HG03135 (cell line): ENCODE measurements at regions not wholly inside any gene's neighbourhood (a gene's known extent, or its start where the extent isn't known, plus 50 kb on each side); places are given as distances from the start of the nearest gene placed in this dataset.

Source experiments
- ATAC-seq: cut with Tn5 transposase; IDR thresholded peaks from one replicate; pipeline ENCODE4 v1.9.1; 2021; ENCODE audit warnings: mild to moderate bottlenecking, moderate library complexity; ENCODE audit not compliant: unreplicated experiment

DNA sequence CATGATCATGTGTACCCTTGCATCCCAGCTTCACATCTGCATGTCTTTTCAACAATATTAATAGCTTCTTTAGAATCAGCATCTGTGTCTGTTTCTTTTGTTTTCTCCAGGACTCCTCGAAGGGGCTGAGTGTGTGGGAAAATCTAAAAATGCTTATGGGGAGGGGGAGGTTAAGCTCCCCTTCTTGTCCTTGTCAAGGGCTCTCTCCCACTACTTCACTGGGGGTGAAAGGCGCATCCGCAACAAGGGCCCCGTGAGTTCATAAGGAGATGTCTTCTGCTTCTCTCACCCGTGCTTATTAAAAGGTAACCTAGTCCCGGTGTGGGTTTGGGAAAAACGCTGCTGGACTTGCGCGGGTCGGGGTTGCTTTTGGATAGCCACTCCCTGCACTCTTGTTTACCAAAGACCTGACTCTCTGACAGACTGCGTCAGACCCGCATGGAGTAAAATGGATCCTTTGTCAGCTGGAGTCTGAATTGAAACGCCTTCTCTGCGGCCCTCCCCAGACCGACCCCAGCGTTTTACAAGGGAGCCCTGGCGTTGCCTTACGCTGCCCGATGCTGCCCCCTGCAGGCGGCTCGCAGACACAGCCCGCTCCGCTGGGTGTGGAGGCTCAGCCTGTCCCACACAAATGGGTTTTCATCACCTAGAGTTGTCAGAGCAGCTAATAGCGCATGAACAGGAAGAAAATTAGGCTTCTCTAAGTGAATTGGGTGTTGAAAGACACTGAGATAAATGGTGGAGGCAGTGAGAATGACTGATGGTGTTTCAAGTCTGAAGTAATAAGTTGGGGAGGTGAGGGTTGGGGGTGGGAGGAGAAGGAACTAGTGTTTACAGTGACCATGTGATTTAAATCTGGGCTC, 53.8 kb downstream of the IER5 start:
- peak; percentile 73 for ATAC-seq

DNA sequence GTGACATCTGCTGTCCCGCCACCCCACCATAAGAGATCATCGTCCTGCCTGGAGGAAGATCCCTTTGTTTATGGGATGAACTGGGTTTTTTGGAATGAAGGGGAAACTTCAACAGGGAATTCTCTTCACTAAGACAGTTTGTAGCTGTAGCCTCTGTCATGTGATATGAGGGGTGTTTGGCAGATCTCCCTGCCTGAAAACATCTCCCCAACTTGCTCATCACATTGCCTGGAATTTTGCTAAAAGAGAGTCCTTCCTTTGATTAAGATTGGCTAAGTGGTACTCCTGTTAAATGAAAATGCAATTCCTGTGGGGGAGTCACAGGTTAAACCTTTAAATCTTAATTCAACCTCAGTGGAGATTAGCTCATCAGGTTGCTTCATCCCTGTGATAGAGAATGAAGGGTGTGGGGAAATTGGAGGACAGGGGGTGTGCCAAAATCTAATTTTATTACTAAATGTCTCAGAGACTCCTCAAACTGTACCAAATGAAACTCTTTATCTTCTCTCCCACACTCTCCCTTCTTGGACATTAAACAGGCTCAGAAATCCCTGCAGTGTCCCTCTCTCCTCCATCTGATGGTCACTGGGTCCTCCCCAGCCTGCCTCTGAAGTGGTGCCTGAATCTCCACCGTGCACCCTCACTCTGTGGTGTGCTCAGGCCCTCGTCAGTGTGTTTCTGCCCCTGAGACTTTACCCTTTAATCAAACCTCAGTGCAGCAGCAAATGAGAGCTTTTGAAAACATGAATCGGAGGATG, 54.8 kb downstream of the IER5 start:
- no peak for ATAC-seq

DNA sequence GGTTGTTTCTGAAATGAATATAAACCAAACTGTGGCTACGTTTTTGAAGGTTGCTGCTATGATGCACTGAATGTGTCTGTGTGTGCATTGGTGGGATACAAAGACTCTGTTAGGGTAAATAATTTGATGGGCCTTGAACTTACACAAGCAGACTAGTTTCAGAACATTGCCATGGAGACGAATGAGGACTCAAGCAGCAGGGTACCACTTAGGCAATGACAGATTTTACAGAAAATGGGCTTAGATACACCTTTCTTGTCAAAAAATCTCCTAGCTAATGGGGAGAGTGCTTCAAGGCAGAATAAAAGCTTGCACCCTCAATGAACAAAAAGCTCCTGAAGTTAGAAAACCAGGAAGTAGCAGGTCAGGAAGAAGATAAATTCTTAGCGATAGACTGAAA, 55.7 kb downstream of the IER5 start:
- ATAC-seq = no peak

DNA sequence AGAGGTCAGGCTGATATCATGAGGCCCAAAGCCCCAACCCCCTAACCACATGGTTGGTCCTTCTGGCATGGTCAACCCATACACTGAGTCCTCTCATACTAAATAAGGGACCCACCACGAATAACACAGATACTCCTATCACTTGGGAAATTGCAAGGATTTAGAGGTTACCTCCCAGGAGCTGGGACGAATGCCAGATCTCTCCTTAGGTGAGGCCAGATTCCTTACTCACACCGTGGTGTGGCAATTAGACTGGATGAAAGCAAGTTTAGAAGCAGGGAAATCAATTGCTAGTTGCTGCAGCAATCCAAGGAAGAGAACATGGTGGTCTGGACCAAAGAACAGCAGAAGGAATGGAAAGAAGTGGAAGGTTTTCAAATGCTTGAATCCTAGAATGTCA, 60.1 kb downstream of the IER5 start:
- ATAC-seq = no peak

DNA sequence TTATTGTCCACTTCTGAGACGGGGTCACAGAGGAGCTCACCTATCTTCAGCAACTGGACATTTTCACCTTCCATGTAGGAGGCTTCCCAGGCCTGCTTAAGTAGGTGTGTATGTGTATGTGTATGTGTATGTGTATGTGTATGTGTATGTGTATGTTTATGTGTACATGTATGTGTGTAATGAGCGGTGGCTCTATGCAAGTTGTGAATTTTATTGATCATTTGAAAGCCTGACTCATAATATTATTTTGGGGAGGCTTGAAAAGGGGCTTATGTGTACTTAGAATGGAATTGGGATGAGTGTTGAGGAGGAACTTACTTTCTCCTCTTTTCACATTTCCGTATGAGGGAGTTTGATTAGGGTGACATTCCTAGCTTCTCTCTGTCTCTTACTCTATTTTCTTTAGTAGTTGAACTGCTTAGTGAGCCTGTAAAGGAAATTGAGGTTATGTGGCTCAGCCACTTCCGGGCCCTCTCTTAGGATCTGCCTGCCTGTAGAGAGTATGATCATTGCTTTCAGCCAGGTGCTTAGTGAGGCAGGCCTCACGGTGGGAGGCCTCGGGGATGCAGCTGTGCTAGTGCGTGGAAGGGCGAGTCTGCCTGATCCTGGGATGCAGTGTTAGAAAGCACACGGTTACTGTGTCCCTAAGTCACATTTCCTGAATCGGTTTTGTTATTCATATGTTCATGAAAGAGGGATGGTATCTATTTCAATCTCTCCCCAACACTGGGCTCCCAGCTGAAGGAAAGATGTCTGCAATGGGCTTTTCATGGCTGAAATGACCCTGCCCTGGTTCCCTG, 61.0 kb downstream of the IER5 start:
- peak; percentile 70 for ATAC-seq

DNA sequence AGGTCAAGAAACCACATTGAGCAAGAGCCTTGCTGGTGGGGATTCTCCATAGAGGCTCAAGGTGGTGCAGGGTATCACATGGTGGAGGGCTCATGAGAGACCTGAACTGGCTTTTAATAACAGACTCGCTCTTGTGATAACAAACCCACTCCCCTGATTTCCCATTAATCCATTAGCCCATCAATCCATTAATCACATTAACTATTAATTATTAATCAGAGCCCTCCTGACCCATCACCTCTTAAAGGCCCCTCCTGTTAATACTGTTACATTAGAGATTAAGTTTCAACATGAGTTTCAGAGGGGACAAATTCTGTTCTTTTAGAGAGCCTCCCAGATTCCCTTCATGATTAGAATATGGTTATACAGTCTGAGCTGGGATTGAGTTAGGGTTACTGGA, 61.8 kb downstream of the IER5 start:
- no peak for ATAC-seq

DNA sequence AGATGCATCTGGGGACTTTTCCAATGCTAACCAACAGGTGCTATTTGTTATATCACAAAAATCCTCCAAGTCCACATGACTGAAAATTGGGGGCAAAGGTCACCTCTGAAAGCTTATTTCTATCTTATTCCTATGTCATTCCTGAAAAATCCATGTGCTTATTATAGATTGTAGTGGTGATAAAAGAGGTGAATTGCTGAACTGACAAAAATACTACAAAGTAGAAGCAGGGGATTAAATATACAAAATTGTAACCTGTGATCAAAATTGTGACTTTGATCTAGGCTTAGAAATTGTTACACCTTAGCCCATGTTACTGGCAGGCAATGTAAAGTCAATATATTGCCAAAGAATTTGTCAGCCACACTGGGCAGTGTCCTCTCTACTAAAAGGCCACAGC, 62.3 kb downstream of the IER5 start:
- no peak for ATAC-seq

DNA sequence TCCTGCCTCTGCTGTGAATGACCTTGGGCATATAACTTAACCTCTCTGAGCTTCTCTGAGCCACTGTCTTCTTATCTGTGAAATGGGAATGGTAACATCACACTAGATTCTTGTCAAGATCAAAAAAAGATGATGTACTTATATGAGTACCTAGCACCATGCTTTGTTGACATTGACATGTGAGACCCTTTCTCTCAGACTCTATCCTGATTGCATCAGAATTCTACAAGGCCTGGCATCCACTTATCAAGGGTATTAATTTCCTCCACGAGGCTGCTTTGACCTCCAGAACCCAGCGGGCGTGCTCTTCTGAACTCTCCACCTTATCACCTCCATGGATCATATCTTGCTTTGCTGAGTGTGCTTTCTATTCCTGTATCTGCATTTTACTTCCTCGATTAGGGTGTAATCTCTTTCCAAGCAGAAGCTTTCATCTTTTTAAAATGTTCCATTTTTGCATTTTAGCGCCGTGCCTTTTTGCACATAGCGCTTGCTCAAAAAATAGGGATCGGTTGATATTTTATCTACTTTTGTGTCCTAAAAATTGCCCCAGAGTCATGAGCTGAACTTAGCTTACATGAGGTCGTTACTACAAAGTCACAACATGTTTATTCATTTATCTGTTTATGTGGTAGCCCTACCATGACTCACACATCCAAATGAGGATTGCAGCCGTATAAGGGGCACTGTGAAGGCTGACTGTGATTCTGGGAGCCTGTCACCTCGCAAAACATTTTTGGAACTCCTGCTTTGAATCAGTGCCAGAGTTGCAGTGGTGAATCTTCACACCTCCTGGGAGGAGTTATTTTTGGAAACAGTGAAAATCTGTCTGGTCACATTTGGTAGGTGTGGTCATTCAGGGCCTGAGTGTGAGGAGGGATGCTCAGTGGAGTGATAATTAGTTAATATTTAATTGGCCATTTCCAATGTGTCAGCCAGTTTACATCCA, 63.2 kb downstream of the IER5 start:
- ATAC-seq = no peak

DNA sequence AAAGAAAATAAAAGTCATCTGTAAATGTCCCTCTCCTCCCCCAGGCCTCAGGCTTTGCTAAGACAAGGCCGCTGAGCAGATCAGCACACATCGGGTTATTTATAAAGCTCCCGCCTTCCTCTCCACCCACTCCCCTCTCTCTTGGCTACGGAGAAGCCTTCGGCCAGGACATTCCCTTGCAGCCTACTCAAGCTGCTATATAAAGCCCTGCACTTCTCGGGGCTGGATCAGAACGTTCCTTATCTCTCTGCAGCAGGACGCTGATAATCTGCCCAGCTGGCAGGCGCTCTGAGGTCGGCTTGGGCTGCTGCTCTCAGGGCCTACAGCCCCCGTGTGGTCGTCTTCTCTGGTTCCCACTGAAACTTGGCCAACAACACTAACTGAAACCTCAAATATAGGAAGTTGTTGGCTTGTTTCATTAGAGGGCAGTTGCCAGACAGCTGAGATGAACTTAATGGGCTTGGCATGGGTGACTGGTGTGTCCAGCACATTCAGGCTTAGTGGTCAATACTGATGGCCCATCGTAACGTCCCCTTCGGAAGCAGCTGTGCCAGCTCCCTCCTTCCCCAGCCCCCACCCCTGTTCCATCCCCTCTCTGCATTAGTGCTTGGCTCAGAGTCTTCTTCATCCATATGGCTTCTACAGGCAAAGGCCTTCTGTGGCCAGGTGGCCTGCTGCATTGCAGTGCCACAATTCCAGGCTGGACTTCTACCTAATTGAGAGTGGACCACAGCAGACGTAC, 64.6 kb downstream of the IER5 start:
- ATAC-seq = peak; percentile 70

DNA sequence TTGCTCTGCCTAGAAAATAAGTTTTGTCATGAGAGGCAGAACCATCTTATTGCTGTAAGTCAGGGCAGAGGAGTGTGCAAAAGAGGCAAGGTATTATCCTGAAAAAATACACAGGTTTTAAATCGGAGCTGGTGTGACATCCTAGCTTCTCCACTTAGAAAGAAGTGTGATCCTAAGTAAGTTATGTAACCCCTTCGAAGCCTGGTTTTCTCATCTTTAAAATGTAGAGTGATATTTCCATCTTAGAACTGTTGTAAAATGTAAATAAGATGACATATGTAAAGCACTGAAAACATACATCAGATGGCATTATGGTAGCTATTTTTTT, 65.1 kb downstream of the IER5 start:
- no peak for ATAC-seq

DNA sequence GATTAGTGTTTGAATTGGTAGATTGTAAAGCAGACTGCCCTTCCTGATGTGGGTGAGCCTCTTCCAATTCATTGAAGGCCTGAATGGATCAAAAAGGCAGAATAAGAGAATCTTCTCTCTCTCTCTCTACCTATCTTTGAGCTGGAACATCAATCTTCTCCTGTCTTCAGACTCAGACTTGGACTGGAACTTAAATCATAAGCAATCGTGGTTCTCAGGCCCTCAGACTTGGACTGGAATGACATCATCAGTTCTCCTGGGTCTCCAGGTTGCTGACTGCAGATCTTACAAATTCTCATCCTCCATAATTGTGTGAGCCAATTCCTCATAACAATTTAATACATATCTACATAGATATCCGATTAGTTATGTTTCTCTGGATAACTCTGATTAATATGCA, 66.8 kb downstream of the IER5 start:
- ATAC-seq = no peak

DNA sequence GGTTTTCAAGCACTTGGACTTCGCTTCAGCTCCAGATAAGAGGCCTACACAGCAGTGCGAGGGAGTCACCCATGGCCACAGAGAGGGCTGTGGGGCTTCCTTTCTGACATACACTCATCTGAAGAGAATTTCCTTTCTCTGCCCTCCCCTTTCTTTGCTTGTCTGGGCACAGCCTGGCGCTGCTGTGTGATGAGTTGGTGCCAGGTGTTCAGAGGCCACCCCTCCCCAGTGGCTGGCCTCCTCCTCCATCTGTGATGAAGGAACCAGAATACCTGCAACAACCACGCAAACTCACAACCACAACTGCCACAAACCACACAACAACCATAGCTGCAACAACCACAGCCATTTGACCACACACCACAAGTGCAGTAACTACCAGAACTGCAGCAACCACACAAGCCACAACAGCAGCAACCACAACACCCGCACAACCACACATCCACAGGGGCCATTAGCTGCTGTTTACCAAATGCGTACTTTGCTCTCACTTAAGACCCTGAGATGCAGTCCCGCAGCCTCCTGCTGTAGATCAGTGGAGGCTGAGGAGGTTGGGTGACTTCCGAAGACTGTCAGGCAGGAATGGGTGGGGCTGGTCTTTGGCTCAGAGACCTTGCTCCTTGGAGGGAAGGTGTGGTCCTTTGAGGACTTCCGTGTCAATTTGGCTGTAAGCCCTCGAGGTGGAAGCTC, 71.1 kb downstream of the IER5 start:
- no peak for ATAC-seq

DNA sequence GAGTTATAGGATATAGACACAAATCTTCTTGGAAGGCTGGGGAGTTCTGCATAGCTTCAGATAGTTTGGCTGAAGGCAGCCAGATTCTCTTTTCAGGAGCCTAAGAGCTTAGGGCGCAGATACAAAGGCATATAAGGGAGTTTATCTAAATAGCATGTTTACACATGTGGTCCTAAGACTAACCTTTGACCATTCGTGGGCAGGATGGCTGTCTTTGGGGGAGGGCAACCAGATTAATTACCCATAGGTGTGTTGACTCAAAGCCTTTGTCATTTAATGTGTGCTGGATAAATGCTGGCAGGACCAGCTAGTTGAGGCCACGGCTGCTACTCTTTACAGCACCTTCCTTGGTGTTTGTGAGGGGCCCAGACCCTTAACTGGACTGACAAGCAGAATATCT, 71.8 kb downstream of the IER5 start:
- ATAC-seq = no peak

DNA sequence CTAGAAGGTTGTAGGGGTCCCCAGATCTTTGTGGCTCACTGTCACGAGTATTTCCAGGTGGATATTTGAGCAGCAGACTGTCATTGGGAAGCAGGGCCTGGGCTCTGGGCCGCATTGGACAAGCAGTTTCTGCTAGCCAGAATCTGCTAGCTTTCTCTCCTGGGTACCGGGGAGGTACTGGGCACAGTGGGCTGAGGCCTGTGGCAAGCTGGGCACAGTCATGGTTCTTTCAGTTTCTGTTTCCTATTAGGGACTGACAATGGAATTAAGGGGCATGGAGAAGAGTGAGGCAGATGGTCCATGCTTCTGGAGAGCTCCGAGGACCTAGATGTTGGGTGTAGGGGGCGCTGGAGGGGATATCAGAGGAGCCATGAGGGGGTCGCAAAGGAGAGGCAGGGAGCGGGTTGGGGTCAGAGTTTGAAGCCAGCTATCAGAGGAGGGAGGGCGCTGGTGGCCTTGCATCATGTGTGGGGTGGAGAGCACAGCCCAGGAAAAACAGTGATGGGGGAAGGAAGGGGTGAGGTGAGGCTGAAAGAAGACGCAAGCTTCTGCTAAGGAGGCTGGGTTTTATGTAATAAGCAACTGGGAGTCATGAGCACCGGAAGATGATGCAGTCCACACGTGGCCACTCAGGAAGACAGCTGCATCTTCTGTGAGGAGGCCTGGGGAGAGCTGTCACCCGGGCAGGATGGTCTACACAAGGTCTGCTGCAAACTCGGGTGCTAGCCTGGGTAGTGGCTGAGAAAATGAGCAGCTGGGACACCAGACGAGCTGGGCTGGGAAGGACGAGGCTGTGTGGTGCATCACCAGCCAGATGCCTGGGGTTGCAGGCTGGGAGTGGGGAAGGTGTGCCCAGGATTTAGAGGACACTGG, 72.7 kb downstream of the IER5 start:
- no peak for ATAC-seq

DNA sequence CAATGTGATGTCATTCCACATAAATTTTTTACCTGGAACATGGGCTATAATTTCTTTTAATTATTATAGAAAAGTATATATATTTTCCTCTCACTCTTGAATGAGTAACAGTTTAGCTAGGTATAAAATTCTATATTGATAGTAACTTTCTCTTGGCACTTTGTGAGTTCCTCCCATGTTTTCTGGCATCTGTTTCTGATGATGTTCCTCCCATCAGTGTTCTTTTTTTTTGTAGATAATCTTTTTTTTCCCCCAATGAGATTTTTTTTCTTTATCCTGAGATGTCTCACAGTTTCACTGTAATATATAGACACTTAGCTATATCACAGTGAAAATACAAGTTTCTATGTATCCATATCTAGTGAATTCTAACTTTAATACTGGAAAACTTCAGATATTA, 75.2 kb downstream of the IER5 start:
- no peak for ATAC-seq

DNA sequence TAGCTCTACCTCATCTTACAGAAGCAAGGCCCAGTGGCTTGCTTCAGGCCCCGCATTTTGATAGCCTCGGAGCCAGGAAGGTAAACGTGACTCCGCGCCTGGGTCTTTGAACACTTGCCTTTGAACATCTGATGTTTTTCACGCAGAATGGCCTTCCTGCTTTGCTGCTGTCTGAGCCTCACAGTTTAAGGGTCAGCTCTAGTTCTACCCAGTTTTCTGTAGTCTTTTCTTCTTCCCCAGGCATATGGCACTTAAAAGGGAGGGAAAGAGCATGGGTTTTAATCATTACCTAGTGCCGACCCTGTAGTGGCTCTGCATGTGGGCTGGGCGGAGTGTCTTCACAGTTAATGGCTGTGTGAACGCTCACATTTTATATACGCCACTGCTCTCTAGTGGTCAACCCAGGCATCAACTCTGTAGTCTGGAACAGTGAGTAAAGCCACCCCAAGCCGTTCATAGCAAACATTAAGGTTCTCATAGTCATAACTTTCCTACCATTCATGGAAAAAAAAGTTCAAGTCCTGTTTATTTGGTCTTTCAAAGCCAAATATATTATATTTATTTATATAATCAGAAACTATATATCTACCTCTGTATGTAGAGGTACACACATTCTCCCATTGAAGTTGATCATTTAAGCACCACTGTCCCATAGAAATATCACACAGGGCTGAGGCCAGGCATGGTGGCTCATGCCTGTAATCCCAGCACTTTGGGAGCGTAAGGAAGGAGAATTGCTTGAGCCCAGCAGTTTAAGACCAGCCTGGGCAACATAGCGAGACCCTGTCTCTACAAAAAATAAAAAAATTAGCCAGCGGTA, 78.1 kb downstream of the IER5 start:
- peak; percentile 99 for ATAC-seq

DNA sequence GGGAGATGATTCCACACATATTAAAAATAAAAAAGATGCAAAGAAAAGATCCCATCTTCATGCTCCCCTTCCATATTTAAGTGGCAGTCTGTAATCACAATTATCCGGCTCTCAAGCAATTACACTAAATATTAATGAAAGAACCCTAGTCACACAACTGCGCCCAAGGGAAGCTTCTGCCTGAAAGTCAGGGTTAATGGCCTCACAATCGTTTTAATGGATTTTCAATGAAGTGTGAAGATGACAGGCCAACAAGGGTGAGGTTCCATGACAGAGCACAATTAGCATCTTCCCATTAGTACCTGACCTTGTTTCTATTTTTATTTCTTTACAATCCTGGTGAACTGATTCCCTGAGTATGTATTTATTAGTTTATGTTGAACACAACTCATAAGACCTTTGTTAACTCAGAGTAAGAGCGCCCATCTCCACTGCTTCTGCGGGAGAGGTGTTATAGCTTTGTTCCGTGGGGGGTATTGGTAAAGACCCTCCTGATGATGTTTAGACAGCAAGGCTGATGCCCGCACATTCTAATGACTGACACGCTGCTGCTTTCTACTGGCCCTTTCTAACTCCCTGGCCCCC, 80.9 kb downstream of the IER5 start:
- ATAC-seq = no peak
